Liver (tissue), 8 donors: ENCODE measurements at regions not wholly inside any gene's neighbourhood (a gene's known extent, or its start where the extent isn't known, plus 50 kb on each side); places are given as distances from the start of the nearest gene placed in this dataset.

Experiments
- DNase-seq: peaks from one replicate; pipeline ENCODE4 v3.0.0-alpha.2; 2017; ENCODE audit warnings: low spot score
- H3K27ac ChIP-seq, 2 donors: one replicate each; pipeline ENCODE4 v1.7.0; 2013; ENCODE audit warnings: inconsistent platforms in 2 of 2, low read length in 2 of 2, control low read depth in 1 of 2, low read depth in 1 of 2, mild to moderate bottlenecking in 1 of 2
- H3K27me3 ChIP-seq, 4 donors: one replicate each; pipeline versions ENCODE4 v1.6.1 to v1.7.0; 2013; ENCODE audit warnings: low read length in 3 of 4, inconsistent platforms in 1 of 4, mild to moderate bottlenecking in 1 of 4, moderate library complexity in 1 of 4; ENCODE audit not compliant: control insufficient read depth in 4 of 4, insufficient read depth in 4 of 4
- H3K36me3 ChIP-seq, 4 donors: one replicate each; pipeline versions ENCODE4 v1.6.1 to v1.7.0; 2013; ENCODE audit warnings: low read length in 3 of 4, mild to moderate bottlenecking in 3 of 4, low read depth in 1 of 4, moderate library complexity in 1 of 4; ENCODE audit not compliant: control insufficient read depth in 4 of 4, insufficient read depth in 3 of 4
- H3K4me1 ChIP-seq, 4 donors: one replicate each; pipeline versions ENCODE4 v1.6.1 to v1.7.0; 2013; ENCODE audit warnings: low read length in 3 of 4, mild to moderate bottlenecking in 3 of 4, moderate library complexity in 1 of 4; ENCODE audit not compliant: control insufficient read depth in 4 of 4, insufficient read depth in 4 of 4
- H3K4me3 ChIP-seq, 3 donors: one replicate each; pipeline versions ENCODE4 v1.6.1 to v1.7.0; 2013; ENCODE audit warnings: low read length in 3 of 3, control low read depth in 1 of 3, low read depth in 1 of 3, mild to moderate bottlenecking in 1 of 3
- H3K9ac ChIP-seq, 2 donors: one replicate each; pipeline ENCODE4 v1.7.0; 2013; ENCODE audit warnings: low read length in 2 of 2, mild to moderate bottlenecking in 2 of 2, moderate library complexity in 2 of 2, control low read depth in 1 of 2, low read depth in 1 of 2
- H3K9me3 ChIP-seq, 4 donors: one replicate each; pipeline versions ENCODE4 v1.6.1 to v1.7.0; 2013; ENCODE audit warnings: low read length in 3 of 4; ENCODE audit not compliant: control insufficient read depth in 4 of 4
- ATF3 ChIP-seq: IDR thresholded peaks from 2 replicates; pipeline ENCODE4 v1.6.1; 2016; ENCODE audit warnings: antibody characterized with exemption
- EGR1 ChIP-seq, 2 donors: IDR thresholded peaks; 2 replicates each; pipeline ENCODE4 v1.6.1; 2016 to 2018; ENCODE audit warnings: antibody characterized with exemption in 2 of 2, low read depth in 2 of 2
- FOXA1 ChIP-seq: IDR thresholded peaks from 2 replicates; pipeline ENCODE4 v1.6.1; 2016; ENCODE audit warnings: antibody characterized with exemption
- GABPA ChIP-seq, 2 donors: IDR thresholded peaks in 1 of 2; conservative IDR thresholded peaks in 1 of 2; 2 replicates each; pipeline ENCODE4 v1.6.1; 2016; ENCODE audit warnings: antibody characterized with exemption in 2 of 2, mild to moderate bottlenecking in 1 of 2, moderate library complexity in 1 of 2
- HNF4A ChIP-seq, 2 donors: conservative IDR thresholded peaks; 2 replicates each; pipeline ENCODE4 v1.6.1; 2016; ENCODE audit warnings: antibody characterized with exemption in 2 of 2, mild to moderate bottlenecking in 2 of 2
- HNF4G ChIP-seq: IDR thresholded peaks from 2 replicates; pipeline ENCODE4 v1.6.1; 2016; ENCODE audit warnings: antibody characterized with exemption
- JUND ChIP-seq, 2 donors: IDR thresholded peaks; 2 replicates each; pipeline ENCODE4 v1.6.1; 2016; ENCODE audit warnings: antibody characterized with exemption in 2 of 2
- MAX ChIP-seq: IDR thresholded peaks from 2 replicates; pipeline ENCODE4 v1.6.1; 2016; ENCODE audit warnings: antibody characterized with exemption
- NR2F2 ChIP-seq: IDR thresholded peaks from 2 replicates; pipeline ENCODE4 v1.6.1; 2016; ENCODE audit warnings: antibody characterized with exemption
- RAD21 ChIP-seq, 2 donors: IDR thresholded peaks; 2 replicates each; pipeline ENCODE4 v1.6.1; 2016; ENCODE audit warnings: antibody characterized with exemption in 2 of 2, mild to moderate bottlenecking in 2 of 2
- RXRA ChIP-seq, 2 donors: IDR thresholded peaks; 2 replicates each; pipeline ENCODE4 v1.6.1; 2017 to 2018; ENCODE audit warnings: antibody characterized with exemption in 2 of 2, mild to moderate bottlenecking in 1 of 2
- SP1 ChIP-seq: IDR thresholded peaks from 2 replicates; pipeline ENCODE4 v1.6.1; 2018; ENCODE audit warnings: antibody characterized with exemption, mild to moderate bottlenecking
- TAF1 ChIP-seq: conservative IDR thresholded peaks from 2 replicates; pipeline ENCODE4 v1.6.1; 2016; ENCODE audit warnings: antibody characterized with exemption, mild to moderate bottlenecking
- YY1 ChIP-seq: IDR thresholded peaks from 2 replicates; pipeline ENCODE4 v1.6.1; 2016; ENCODE audit warnings: antibody characterized with exemption, mild to moderate bottlenecking
- WGBS: extraction: QIAGEN DNeasy Blood & Tissue Kit; methylation state at CpG from one replicate; pipeline ENCODE4 v1.1.7; 2013; 5-methylcytosine and 5-hydroxymethylcytosine counted together
- TF ChIP-seq, protein P1 (sequence below): fragments of 150-350 bp; IDR thresholded peaks from 2 replicates; pipeline ENCODE4 v1.5.1; 2017; ENCODE audit warnings: improper control_type of control experiment, low read depth, low read length; ENCODE audit not compliant: missing input control
- TF ChIP-seq, protein P2 (sequence below): IDR thresholded peaks from 2 replicates; pipeline ENCODE4 v1.6.1; 2016; ENCODE audit warnings: antibody characterized with exemption
- donor health status: healthy.
- donor health status: healthy.
- donor health status: healthy.
- donor health status: healthy.
- donor health status: healthy.

DNA sequence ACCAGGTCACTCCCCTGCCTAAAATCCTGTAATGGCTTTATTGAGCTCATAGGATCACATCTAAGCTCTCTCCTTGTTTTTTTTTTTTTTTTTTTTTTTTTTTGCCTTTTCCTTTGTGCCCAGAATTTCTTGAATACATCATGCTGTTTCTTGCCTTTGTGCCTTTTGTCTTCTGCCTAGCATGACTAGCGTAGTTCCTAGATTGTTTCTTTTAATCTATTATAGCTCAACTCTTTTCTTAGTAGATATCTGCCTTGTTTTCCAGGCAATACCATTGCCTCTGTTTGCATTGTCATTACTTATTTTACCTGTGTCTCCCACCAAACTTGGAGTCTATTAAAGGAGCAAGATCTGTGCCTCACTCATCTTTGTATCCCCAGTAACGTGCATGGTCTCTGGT lies 106.1 kb upstream of the C9orf72 start:
- no peak for TF ChIP-seq RXRA (IDR thresholded peaks at IDR 0.05)
- TF ChIP-seq, protein P1, sequence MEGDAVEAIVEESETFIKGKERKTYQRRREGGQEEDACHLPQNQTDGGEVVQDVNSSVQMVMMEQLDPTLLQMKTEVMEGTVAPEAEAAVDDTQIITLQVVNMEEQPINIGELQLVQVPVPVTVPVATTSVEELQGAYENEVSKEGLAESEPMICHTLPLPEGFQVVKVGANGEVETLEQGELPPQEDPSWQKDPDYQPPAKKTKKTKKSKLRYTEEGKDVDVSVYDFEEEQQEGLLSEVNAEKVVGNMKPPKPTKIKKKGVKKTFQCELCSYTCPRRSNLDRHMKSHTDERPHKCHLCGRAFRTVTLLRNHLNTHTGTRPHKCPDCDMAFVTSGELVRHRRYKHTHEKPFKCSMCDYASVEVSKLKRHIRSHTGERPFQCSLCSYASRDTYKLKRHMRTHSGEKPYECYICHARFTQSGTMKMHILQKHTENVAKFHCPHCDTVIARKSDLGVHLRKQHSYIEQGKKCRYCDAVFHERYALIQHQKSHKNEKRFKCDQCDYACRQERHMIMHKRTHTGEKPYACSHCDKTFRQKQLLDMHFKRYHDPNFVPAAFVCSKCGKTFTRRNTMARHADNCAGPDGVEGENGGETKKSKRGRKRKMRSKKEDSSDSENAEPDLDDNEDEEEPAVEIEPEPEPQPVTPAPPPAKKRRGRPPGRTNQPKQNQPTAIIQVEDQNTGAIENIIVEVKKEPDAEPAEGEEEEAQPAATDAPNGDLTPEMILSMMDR, result no peak
- TF ChIP-seq GABPA (IDR thresholded peaks at IDR 0.05 in 1 of 2, conservative IDR thresholded peaks at IDR 0.05 in 1 of 2), result no peak
- no peak for TF ChIP-seq MAX
- TF ChIP-seq TAF1, result no peak
- no peak for TF ChIP-seq ATF3
- no peak for TF ChIP-seq HNF4A (conservative IDR thresholded peaks at IDR 0.05)
- TF ChIP-seq EGR1 (IDR thresholded peaks at IDR 0.05; ENCODE audit: low read depth in 2 of 2), result no peak
- no peak for TF ChIP-seq SP1
- TF ChIP-seq, protein P2, sequence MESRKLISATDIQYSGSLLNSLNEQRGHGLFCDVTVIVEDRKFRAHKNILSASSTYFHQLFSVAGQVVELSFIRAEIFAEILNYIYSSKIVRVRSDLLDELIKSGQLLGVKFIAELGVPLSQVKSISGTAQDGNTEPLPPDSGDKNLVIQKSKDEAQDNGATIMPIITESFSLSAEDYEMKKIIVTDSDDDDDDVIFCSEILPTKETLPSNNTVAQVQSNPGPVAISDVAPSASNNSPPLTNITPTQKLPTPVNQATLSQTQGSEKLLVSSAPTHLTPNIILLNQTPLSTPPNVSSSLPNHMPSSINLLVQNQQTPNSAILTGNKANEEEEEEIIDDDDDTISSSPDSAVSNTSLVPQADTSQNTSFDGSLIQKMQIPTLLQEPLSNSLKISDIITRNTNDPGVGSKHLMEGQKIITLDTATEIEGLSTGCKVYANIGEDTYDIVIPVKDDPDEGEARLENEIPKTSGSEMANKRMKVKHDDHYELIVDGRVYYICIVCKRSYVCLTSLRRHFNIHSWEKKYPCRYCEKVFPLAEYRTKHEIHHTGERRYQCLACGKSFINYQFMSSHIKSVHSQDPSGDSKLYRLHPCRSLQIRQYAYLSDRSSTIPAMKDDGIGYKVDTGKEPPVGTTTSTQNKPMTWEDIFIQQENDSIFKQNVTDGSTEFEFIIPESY, result no peak
- no peak for TF ChIP-seq YY1
- no peak for TF ChIP-seq FOXA1
- no peak for TF ChIP-seq NR2F2
- TF ChIP-seq HNF4G, result no peak
- no peak for TF ChIP-seq RAD21 (IDR thresholded peaks at IDR 0.05)
- WGBS, result 88% methylated on average over 2 of the region's 2 CpGs
- Histone ChIP-seq H3K27me3 (no peaks in the 10 kb centered on the region), H3K9ac (no peak overlapping the region), H3K9me3 (no peaks in the 10 kb centered on the region), H3K36me3 (no peaks in the 10 kb centered on the region), H3K4me3 (no peak overlapping the region), H3K4me1 (no peaks in the 10 kb centered on the region), H3K27ac (no peak overlapping the region)
- no peak for DNase-seq

GRCh38 chr9:27683181-27683580 lies 109.9 kb upstream of the C9orf72 start:
- Histone ChIP-seq H3K27me3 (no peaks in the 10 kb centered on the region), H3K36me3 (no peaks in the 10 kb centered on the region), H3K9me3 (no peaks in the 10 kb centered on the region), H3K9ac (no peak overlapping the region), H3K4me1 (no peaks in the 10 kb centered on the region), H3K27ac (no peak overlapping the region), H3K4me3 (no peak overlapping the region)
- 94% methylated on average over 7 of the region's 7 CpGs for WGBS
- DNase-seq, result no peak
- TF ChIP-seq GABPA (IDR thresholded peaks at IDR 0.05 in 1 of 2, conservative IDR thresholded peaks at IDR 0.05 in 1 of 2) (no peak), JUND (IDR thresholded peaks at IDR 0.05) (no peak), MAX (no peak), YY1 (no peak), SP1 (no peak)
- TF ChIP-seq, protein P2, result no peak
- TF ChIP-seq, protein P1, result no peak
